ENCODE measurements at regions not wholly inside any gene's neighbourhood (a gene's known extent, or its start where the extent isn't known, plus 50 kb on each side); places are given as distances from the start of the nearest gene placed in this dataset.

DNA sequence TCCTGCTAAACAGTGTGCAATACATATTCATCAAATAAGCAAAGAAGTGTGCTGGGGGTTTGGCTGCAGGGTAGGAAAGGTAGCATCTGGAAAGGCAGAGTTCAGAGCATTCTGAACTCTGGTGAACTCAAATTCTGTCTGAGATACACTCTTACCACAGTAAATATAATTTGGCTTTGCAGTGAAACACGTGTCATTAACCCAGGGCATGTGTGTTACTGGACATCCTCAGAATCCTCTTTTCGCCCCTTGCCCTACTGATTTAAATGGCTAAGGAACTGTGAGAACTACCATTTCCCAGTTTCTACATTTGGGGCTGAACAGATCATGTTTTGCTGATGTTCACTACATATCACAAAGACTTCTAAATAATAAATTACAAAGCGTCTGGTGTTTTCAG is 562.8 kb upstream of the SGCG start:
- H3K9me1 ChIP-seq (ENCODE audit: control insufficient read depth, extremely low read depth, insufficient read depth, low read length), result no peaks in the 10 kb centered on the region

DNA sequence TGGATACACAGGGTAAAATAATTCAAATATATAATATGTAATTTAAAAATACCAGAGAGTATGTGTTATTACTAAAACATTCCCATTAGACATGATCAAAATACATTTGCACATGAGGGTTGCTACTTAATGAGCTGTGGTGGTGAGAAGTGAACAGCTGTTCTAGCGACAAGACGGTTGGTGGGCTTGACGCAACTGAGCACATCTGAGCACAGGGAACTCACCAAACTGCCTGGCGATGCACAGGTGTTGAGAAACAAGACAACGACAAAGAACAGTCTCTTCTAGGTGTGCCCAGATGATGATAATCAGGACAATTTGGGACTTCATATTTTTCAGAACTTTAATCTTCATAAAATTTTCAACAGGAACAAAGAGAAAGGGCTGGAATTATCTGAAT is 555.1 kb upstream of the SGCG start:
- Histone ChIP-seq H3K79me2 (ENCODE audit: control insufficient read depth, insufficient read depth, low read length) (no peaks in the 10 kb centered on the region), H4K20me1 (ENCODE audit: control insufficient read depth, extremely low read depth, insufficient read depth, low read length) (no peaks in the 10 kb centered on the region), H3K36me3 (ENCODE audit: control insufficient read depth in 2 of 2, extremely low read depth in 1 of 2, insufficient read depth in 2 of 2, low read length in 2 of 2) (no peaks in the 10 kb centered on the region), H3K4me3 (ENCODE audit: control insufficient read depth in 2 of 3, extremely low read depth in 1 of 3, insufficient read depth in 2 of 3, low read depth in 1 of 3, low read length in 3 of 3) (no peak overlapping the region), H3K9ac (ENCODE audit: control insufficient read depth, extremely low read depth, insufficient read depth, low read length) (no peak overlapping the region), H3K9me1 (ENCODE audit: control insufficient read depth, extremely low read depth, insufficient read depth, low read length) (no peaks in the 10 kb centered on the region), H3K27ac (ENCODE audit: control insufficient read depth, insufficient read depth, low read length) (no peak overlapping the region), H3K9me3 (ENCODE audit: control insufficient read depth, low read depth, low read length) (no peaks in the 10 kb centered on the region), H3K4me2 (ENCODE audit: control insufficient read depth, extremely low read depth, insufficient read depth, low read depth, low read length) (no peak overlapping the region), H2AFZ (ENCODE audit: control insufficient read depth, low read length) (no peak overlapping the region), H3K27me3 (ENCODE audit: control insufficient read depth, extremely low read depth, insufficient read depth, low read length) (no peaks in the 10 kb centered on the region), H3K4me1 (ENCODE audit: control insufficient read depth, extremely low read depth, insufficient read depth, low read length) (no peaks in the 10 kb centered on the region)
- dilution Hi-C loops (cut with MboI; ENCODE audit: extremely low pct_ligation_motif_present, low sequenced_read_pairs), result no loop called here
- FAIRE-seq, result no peak
- no peak for DNase-seq (ENCODE audit: low read depth, low spot score)
- no peak for TF ChIP-seq EZH2 (IDR thresholded peaks at IDR 0.05; ENCODE audit: low read length)
- TF ChIP-seq, protein P1, sequence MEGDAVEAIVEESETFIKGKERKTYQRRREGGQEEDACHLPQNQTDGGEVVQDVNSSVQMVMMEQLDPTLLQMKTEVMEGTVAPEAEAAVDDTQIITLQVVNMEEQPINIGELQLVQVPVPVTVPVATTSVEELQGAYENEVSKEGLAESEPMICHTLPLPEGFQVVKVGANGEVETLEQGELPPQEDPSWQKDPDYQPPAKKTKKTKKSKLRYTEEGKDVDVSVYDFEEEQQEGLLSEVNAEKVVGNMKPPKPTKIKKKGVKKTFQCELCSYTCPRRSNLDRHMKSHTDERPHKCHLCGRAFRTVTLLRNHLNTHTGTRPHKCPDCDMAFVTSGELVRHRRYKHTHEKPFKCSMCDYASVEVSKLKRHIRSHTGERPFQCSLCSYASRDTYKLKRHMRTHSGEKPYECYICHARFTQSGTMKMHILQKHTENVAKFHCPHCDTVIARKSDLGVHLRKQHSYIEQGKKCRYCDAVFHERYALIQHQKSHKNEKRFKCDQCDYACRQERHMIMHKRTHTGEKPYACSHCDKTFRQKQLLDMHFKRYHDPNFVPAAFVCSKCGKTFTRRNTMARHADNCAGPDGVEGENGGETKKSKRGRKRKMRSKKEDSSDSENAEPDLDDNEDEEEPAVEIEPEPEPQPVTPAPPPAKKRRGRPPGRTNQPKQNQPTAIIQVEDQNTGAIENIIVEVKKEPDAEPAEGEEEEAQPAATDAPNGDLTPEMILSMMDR (optimal IDR thresholded peaks at IDR 0.05 in 1 of 3, IDR thresholded peaks at IDR 0.05 in 1 of 3, conservative IDR thresholded peaks at IDR 0.05 in 1 of 3; ENCODE audit: extremely low read depth in 1 of 3, insufficient read depth in 2 of 3, low read length in 3 of 3), result no peak

More for the DNA sequence above, 562.8 kb upstream of the SGCG start:
- Histone ChIP-seq H3K4me1 (ENCODE audit: control insufficient read depth, extremely low read depth, insufficient read depth, low read length) (no peaks in the 10 kb centered on the region), H4K20me1 (ENCODE audit: control insufficient read depth, extremely low read depth, insufficient read depth, low read length) (no peaks in the 10 kb centered on the region), H3K27ac (ENCODE audit: control insufficient read depth, insufficient read depth, low read length) (no peak overlapping the region), H3K4me2 (ENCODE audit: control insufficient read depth, extremely low read depth, insufficient read depth, low read depth, low read length) (no peak overlapping the region), H3K4me3 (ENCODE audit: control insufficient read depth in 2 of 3, extremely low read depth in 1 of 3, insufficient read depth in 2 of 3, low read depth in 1 of 3, low read length in 3 of 3) (no peak overlapping the region), H3K27me3 (ENCODE audit: control insufficient read depth, extremely low read depth, insufficient read depth, low read length) (no peaks in the 10 kb centered on the region), H3K9me3 (ENCODE audit: control insufficient read depth, low read depth, low read length) (no peaks in the 10 kb centered on the region), H3K9ac (ENCODE audit: control insufficient read depth, extremely low read depth, insufficient read depth, low read length) (no peak overlapping the region), H3K36me3 (ENCODE audit: control insufficient read depth in 2 of 2, extremely low read depth in 1 of 2, insufficient read depth in 2 of 2, low read length in 2 of 2) (no peaks in the 10 kb centered on the region), H2AFZ (ENCODE audit: control insufficient read depth, low read length) (no peak overlapping the region), H3K79me2 (ENCODE audit: control insufficient read depth, insufficient read depth, low read length) (no peaks in the 10 kb centered on the region)
- TF ChIP-seq EZH2 (IDR thresholded peaks at IDR 0.05; ENCODE audit: low read length), result no peak
- TF ChIP-seq, protein P1 (optimal IDR thresholded peaks at IDR 0.05 in 1 of 3, IDR thresholded peaks at IDR 0.05 in 1 of 3, conservative IDR thresholded peaks at IDR 0.05 in 1 of 3; ENCODE audit: extremely low read depth in 1 of 3, insufficient read depth in 2 of 3, low read length in 3 of 3), result no peak
- FAIRE-seq (no peak), DNase-seq (ENCODE audit: low read depth, low spot score) (no peak)
- dilution Hi-C loops (cut with MboI; ENCODE audit: extremely low pct_ligation_motif_present, low sequenced_read_pairs), result no loop called here

All from keratinocyte (primary cell).